Adipocyte (in vitro differentiated cells): ENCODE measurements at regions not wholly inside any gene's neighbourhood (a gene's known extent, or its start where the extent isn't known, plus 50 kb on each side); places are given as distances from the start of the nearest gene placed in this dataset.
"Not testable (repeated sequence)": the region's sequence is repeated elsewhere in the genome, so short reads cannot be mapped to it uniquely, and the experiment has no call there.

Experiments used
- DNase-seq: peaks from one replicate; pipeline ENCODE4 v3.0.0-alpha.2; 2015; ENCODE audit warnings: low read depth
- H3K27me3 ChIP-seq: replicated peaks from 2 replicates; pipeline ENCODE4 v1.7.0; 2013; ENCODE audit warnings: mild to moderate bottlenecking, low read length, moderate library complexity; ENCODE audit not compliant: control insufficient read depth, insufficient read depth
- H3K36me3 ChIP-seq: 2 replicates; pipeline ENCODE4 v1.7.0; 2013; ENCODE audit warnings: low read length, mild to moderate bottlenecking, moderate library complexity; ENCODE audit not compliant: control insufficient read depth, insufficient read depth, severe bottlenecking
- H3K4me1 ChIP-seq: 2 replicates; pipeline ENCODE4 v1.7.0; 2013; ENCODE audit warnings: mild to moderate bottlenecking, low read length, moderate library complexity; ENCODE audit not compliant: control insufficient read depth, insufficient read depth
- H3K4me3 ChIP-seq: 2 replicates; pipeline ENCODE4 v1.7.0; 2013; ENCODE audit warnings: mild to moderate bottlenecking, low read length, moderate library complexity
- H3K9ac ChIP-seq: 2 replicates; pipeline ENCODE4 v1.7.0; 2013; ENCODE audit warnings: mild to moderate bottlenecking, low read length, moderate library complexity
- H3K9me3 ChIP-seq: 2 replicates; pipeline ENCODE4 v1.7.0; 2013; ENCODE audit warnings: mild to moderate bottlenecking, low read length, moderate library complexity; ENCODE audit not compliant: control insufficient read depth

- Histone ChIP-seq H3K9me3 (no peaks in the 10 kb centered on the region), H3K4me3 (no peak overlapping the region), H3K36me3 (no peaks in the 10 kb centered on the region), H3K4me1 (no peaks in the 10 kb centered on the region), H3K27me3 (peaks cover 7% of the 10 kb centered on the region), H3K9ac (no peak overlapping the region)
- DNase-seq, result no peak
Observed at GRCh38 chr19:32061315-32061714, 284.1 kb upstream of the ZNF507 start.

- no peaks in the 10 kb centered on the region for H3K9me3 ChIP-seq
- H3K4me1 ChIP-seq, result no peaks in the 10 kb centered on the region
- no peak overlapping the region for H3K4me3 ChIP-seq
- no peak for DNase-seq
- H3K27me3 ChIP-seq, result peaks cover 4% of the 10 kb centered on the region
- H3K9ac ChIP-seq, result no peak overlapping the region
- no peaks in the 10 kb centered on the region for H3K36me3 ChIP-seq
Observed at GRCh38 chr19:32063601-32064000, 281.8 kb upstream of the ZNF507 start.

- no peaks in the 10 kb centered on the region for H3K4me1 ChIP-seq
- no peak overlapping the region for H3K4me3 ChIP-seq
- peaks cover 7% of the 10 kb centered on the region for H3K27me3 ChIP-seq
- no peak for DNase-seq
- H3K36me3 ChIP-seq, result no peaks in the 10 kb centered on the region
- no peaks in the 10 kb centered on the region for H3K9me3 ChIP-seq
- H3K9ac ChIP-seq, result no peak overlapping the region
Observed at GRCh38 chr19:32066056-32066455, 279.4 kb upstream of the ZNF507 start.

GRCh38 chr19:32067685-32068084 lies 277.7 kb upstream of the ZNF507 start:
- H3K4me1 ChIP-seq, result no peaks in the 10 kb centered on the region
- DNase-seq, result no peak
- no peaks in the 10 kb centered on the region for H3K9me3 ChIP-seq
- H3K27me3 ChIP-seq, result peaks cover 7% of the 10 kb centered on the region
- H3K36me3 ChIP-seq, result no peaks in the 10 kb centered on the region
- H3K9ac ChIP-seq, result no peak overlapping the region
- H3K4me3 ChIP-seq, result no peak overlapping the region

GRCh38 chr19:32068793-32069192 lies 276.6 kb upstream of the ZNF507 start:
- no peak overlapping the region for H3K4me3 ChIP-seq
- H3K36me3 ChIP-seq, result no peaks in the 10 kb centered on the region
- H3K9me3 ChIP-seq, result no peaks in the 10 kb centered on the region
- DNase-seq, result no peak
- no peaks in the 10 kb centered on the region for H3K4me1 ChIP-seq
- H3K27me3 ChIP-seq, result peaks cover 7% of the 10 kb centered on the region
- no peak overlapping the region for H3K9ac ChIP-seq

- no peaks in the 10 kb centered on the region for H3K36me3 ChIP-seq
- no peak for DNase-seq
- no peaks in the 10 kb centered on the region for H3K4me1 ChIP-seq
- H3K4me3 ChIP-seq, result no peak overlapping the region
- H3K9ac ChIP-seq, result no peak overlapping the region
- no peaks in the 10 kb centered on the region for H3K9me3 ChIP-seq
- H3K27me3 ChIP-seq, result peaks cover 7% of the 10 kb centered on the region
Observed at GRCh38 chr19:32070101-32070500, 275.3 kb upstream of the ZNF507 start.

GRCh38 chr19:32082028-32082427 lies 263.4 kb upstream of the ZNF507 start:
- no peak overlapping the region for H3K4me3 ChIP-seq
- no peaks in the 10 kb centered on the region for H3K9me3 ChIP-seq
- H3K36me3 ChIP-seq, result no peaks in the 10 kb centered on the region
- no peak for DNase-seq
- H3K27me3 ChIP-seq, result no peaks in the 10 kb centered on the region
- no peak overlapping the region for H3K9ac ChIP-seq
- no peaks in the 10 kb centered on the region for H3K4me1 ChIP-seq

- H3K9me3 ChIP-seq, DNase-seq, H3K9ac ChIP-seq, H3K4me1 ChIP-seq, H3K27me3 ChIP-seq, H3K36me3 ChIP-seq, H3K4me3 ChIP-seq: not testable (repeated sequence)
Observed at GRCh38 chr19:32084756-32085363, 260.6 kb upstream of the ZNF507 start.

- DNase-seq, result no peak
- Histone ChIP-seq H3K36me3 (no peaks in the 10 kb centered on the region), H3K9me3 (no peaks in the 10 kb centered on the region), H3K27me3 (peaks cover 6% of the 10 kb centered on the region), H3K4me1 (no peaks in the 10 kb centered on the region), H3K4me3 (no peak overlapping the region), H3K9ac (no peak overlapping the region)
Observed at GRCh38 chr19:32091241-32091640, 254.2 kb upstream of the ZNF507 start.

- Histone ChIP-seq H3K4me1 (no peaks in the 10 kb centered on the region), H3K4me3 (no peak overlapping the region), H3K9me3 (no peaks in the 10 kb centered on the region), H3K36me3 (no peaks in the 10 kb centered on the region), H3K27me3 (peaks cover 6% of the 10 kb centered on the region), H3K9ac (no peak overlapping the region)
- no peak for DNase-seq
Observed at GRCh38 chr19:32097011-32097410, 248.4 kb upstream of the ZNF507 start.

- DNase-seq, result no peak
- Histone ChIP-seq H3K4me1 (no peaks in the 10 kb centered on the region), H3K4me3 (no peak overlapping the region), H3K9me3 (no peaks in the 10 kb centered on the region), H3K36me3 (no peaks in the 10 kb centered on the region), H3K9ac (no peak overlapping the region), H3K27me3 (peaks cover 6% of the 10 kb centered on the region)
Observed at GRCh38 chr19:32097620-32098019, 247.8 kb upstream of the ZNF507 start.

- Histone ChIP-seq H3K4me1 (no peaks in the 10 kb centered on the region), H3K27me3 (peaks cover 4% of the 10 kb centered on the region), H3K9me3 (no peaks in the 10 kb centered on the region), H3K4me3 (no peak overlapping the region), H3K9ac (no peak overlapping the region), H3K36me3 (no peaks in the 10 kb centered on the region)
- no peak for DNase-seq
Observed at GRCh38 chr19:32098968-32099367, 246.4 kb upstream of the ZNF507 start.
